Liver (tissue), 8 donors: ENCODE measurements at regions not wholly inside any gene's neighbourhood (a gene's known extent, or its start where the extent isn't known, plus 50 kb on each side); places are given as distances from the start of the nearest gene placed in this dataset.

Experiments used
- DNase-seq: peaks from one replicate; pipeline ENCODE4 v3.0.0-alpha.2; 2017; ENCODE audit warnings: low spot score
- H3K27ac ChIP-seq, 2 donors: one replicate each; pipeline ENCODE4 v1.7.0; 2013; ENCODE audit warnings: inconsistent platforms in 2 of 2, low read length in 2 of 2, control low read depth in 1 of 2, low read depth in 1 of 2, mild to moderate bottlenecking in 1 of 2
- H3K27me3 ChIP-seq, 4 donors: one replicate each; pipeline versions ENCODE4 v1.6.1 to v1.7.0; 2013; ENCODE audit warnings: low read length in 3 of 4, inconsistent platforms in 1 of 4, mild to moderate bottlenecking in 1 of 4, moderate library complexity in 1 of 4; ENCODE audit not compliant: control insufficient read depth in 4 of 4, insufficient read depth in 4 of 4
- H3K36me3 ChIP-seq, 4 donors: one replicate each; pipeline versions ENCODE4 v1.6.1 to v1.7.0; 2013; ENCODE audit warnings: low read length in 3 of 4, mild to moderate bottlenecking in 3 of 4, low read depth in 1 of 4, moderate library complexity in 1 of 4; ENCODE audit not compliant: control insufficient read depth in 4 of 4, insufficient read depth in 3 of 4
- H3K4me1 ChIP-seq, 4 donors: one replicate each; pipeline versions ENCODE4 v1.6.1 to v1.7.0; 2013; ENCODE audit warnings: low read length in 3 of 4, mild to moderate bottlenecking in 3 of 4, moderate library complexity in 1 of 4; ENCODE audit not compliant: control insufficient read depth in 4 of 4, insufficient read depth in 4 of 4
- H3K4me3 ChIP-seq, 3 donors: one replicate each; pipeline versions ENCODE4 v1.6.1 to v1.7.0; 2013; ENCODE audit warnings: low read length in 3 of 3, control low read depth in 1 of 3, low read depth in 1 of 3, mild to moderate bottlenecking in 1 of 3
- H3K9ac ChIP-seq, 2 donors: one replicate each; pipeline ENCODE4 v1.7.0; 2013; ENCODE audit warnings: low read length in 2 of 2, mild to moderate bottlenecking in 2 of 2, moderate library complexity in 2 of 2, control low read depth in 1 of 2, low read depth in 1 of 2
- H3K9me3 ChIP-seq, 4 donors: one replicate each; pipeline versions ENCODE4 v1.6.1 to v1.7.0; 2013; ENCODE audit warnings: low read length in 3 of 4; ENCODE audit not compliant: control insufficient read depth in 4 of 4
- EGR1 ChIP-seq, 2 donors: IDR thresholded peaks; 2 replicates each; pipeline ENCODE4 v1.6.1; 2016 to 2018; ENCODE audit warnings: antibody characterized with exemption in 2 of 2, low read depth in 2 of 2
- FOXA1 ChIP-seq: IDR thresholded peaks from 2 replicates; pipeline ENCODE4 v1.6.1; 2016; ENCODE audit warnings: antibody characterized with exemption
- FOXA2 ChIP-seq: IDR thresholded peaks from 2 replicates; pipeline ENCODE4 v1.6.1; 2016; ENCODE audit warnings: antibody characterized with exemption
- HNF4G ChIP-seq: IDR thresholded peaks from 2 replicates; pipeline ENCODE4 v1.6.1; 2016; ENCODE audit warnings: antibody characterized with exemption
- RAD21 ChIP-seq, 2 donors: IDR thresholded peaks; 2 replicates each; pipeline ENCODE4 v1.6.1; 2016; ENCODE audit warnings: antibody characterized with exemption in 2 of 2, mild to moderate bottlenecking in 2 of 2
- RXRA ChIP-seq, 2 donors: IDR thresholded peaks; 2 replicates each; pipeline ENCODE4 v1.6.1; 2017 to 2018; ENCODE audit warnings: antibody characterized with exemption in 2 of 2, mild to moderate bottlenecking in 1 of 2
- YY1 ChIP-seq: IDR thresholded peaks from 2 replicates; pipeline ENCODE4 v1.6.1; 2016; ENCODE audit warnings: antibody characterized with exemption, mild to moderate bottlenecking
- WGBS: extraction: QIAGEN DNeasy Blood & Tissue Kit; methylation state at CpG from one replicate; pipeline ENCODE4 v1.1.7; 2013; 5-methylcytosine and 5-hydroxymethylcytosine counted together
- TF ChIP-seq, protein P1 (sequence below): IDR thresholded peaks from 2 replicates; pipeline ENCODE4 v1.6.1; 2016; ENCODE audit warnings: antibody characterized with exemption
- TF ChIP-seq, protein P2 (sequence below): fragments of 150-350 bp; IDR thresholded peaks from 2 replicates; pipeline ENCODE4 v1.5.1; 2017; ENCODE audit warnings: improper control_type of control experiment, low read depth, low read length; ENCODE audit not compliant: missing input control
- TF ChIP-seq, protein P3 (sequence below): IDR thresholded peaks from 2 replicates; pipeline ENCODE4 v1.6.1; 2016; ENCODE audit warnings: antibody characterized with exemption
- TF ChIP-seq, protein P4 (sequence below): IDR thresholded peaks from 2 replicates; pipeline ENCODE4 v1.6.1; 2016; ENCODE audit warnings: antibody characterized with exemption, mild to moderate bottlenecking
- donor health status: healthy.
- donor health status: healthy.
- donor health status: healthy.
- donor health status: healthy.
- donor health status: healthy.

DNA sequence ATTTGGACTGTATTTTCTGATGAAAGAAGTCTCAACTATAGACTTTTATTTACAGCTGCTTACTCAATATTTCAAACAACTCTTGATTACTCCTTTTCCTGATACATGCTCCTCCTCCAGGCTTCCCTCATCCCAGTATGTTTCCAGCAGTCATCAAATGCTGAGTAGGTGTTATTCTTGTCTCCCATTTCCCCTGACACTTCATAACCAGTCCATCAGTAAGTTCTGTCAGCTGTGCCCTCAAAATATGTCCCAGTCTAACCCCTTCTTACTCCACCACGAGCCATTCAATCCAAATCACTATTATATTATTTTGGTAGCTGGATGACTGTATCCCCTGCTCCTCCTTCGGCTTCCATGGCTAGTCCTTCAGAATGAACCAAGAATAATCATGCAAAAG is 189.1 kb upstream of the DTNA start:
- DNase-seq = no peak
- no peak overlapping the region for H3K4me3 ChIP-seq
- H3K27ac ChIP-seq = no peak overlapping the region
- H3K27me3 ChIP-seq = no peaks in the 10 kb centered on the region
- H3K9me3 ChIP-seq = peaks cover 0 to 2% (median 0%) of the 10 kb centered on the region in 4 donors
- no peaks in the 10 kb centered on the region for H3K36me3 ChIP-seq
- 91% methylated on average over 2 of the region's 2 CpGs for WGBS
- no peaks in the 10 kb centered on the region for H3K4me1 ChIP-seq
- TF ChIP-seq RXRA (IDR thresholded peaks at IDR 0.05) (no peak), RAD21 (IDR thresholded peaks at IDR 0.05) (no peak)
- TF ChIP-seq, protein P1, sequence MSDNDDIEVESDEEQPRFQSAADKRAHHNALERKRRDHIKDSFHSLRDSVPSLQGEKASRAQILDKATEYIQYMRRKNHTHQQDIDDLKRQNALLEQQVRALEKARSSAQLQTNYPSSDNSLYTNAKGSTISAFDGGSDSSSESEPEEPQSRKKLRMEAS = no peak
- no peak overlapping the region for H3K9ac ChIP-seq

DNA sequence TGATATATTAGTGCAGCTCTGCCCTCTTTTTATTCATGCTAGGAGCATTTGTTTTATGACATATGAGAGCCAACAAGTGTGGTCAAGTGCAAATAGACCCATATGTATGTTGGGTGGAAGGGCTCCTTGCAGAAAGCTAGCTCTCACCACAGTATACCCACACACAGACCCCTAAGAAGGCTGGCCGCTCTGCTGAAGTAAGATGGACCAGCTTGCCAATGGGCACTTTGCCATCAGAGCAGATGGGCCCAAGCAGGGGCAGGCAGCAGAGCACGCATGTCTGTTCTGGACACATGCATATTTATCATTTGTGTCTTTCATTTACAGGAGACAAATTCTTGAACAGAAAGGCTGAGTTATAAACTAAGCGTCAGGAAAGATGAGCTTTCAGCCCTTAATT is 187.5 kb upstream of the DTNA start:
- Histone ChIP-seq H3K4me1 (no peaks in the 10 kb centered on the region), H3K27me3 (no peaks in the 10 kb centered on the region), H3K9ac (no peak overlapping the region), H3K9me3 (no peaks in the 10 kb centered on the region), H3K4me3 (no peak overlapping the region), H3K27ac (no peak overlapping the region), H3K36me3 (no peaks in the 10 kb centered on the region)
- no peak for TF ChIP-seq RAD21 (IDR thresholded peaks at IDR 0.05)
- DNase-seq = no peak
- 88% methylated on average over 3 of the region's 3 CpGs for WGBS

DNA sequence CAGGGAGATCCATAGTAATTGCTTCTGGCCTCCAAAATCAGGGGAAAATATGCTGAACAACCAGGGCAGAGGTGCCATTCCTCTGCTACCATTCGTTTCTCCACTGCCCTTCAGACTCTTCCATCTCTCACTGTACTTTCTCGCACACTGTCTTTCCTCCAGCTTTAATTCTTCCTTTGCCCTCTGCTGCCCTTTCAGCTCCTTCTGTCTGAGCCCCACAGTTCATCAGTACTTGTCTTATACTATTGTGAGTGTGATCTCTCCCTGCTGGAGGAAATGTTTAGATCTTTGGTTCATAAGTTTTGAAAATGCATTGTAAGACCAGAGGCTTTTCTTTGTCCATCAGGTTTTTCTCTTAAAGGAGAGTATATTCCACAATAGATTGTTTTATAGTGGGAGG is 184.9 kb upstream of the DTNA start:
- Histone ChIP-seq H3K4me1 (no peaks in the 10 kb centered on the region), H3K36me3 (no peaks in the 10 kb centered on the region), H3K27me3 (no peaks in the 10 kb centered on the region), H3K4me3 (no peak overlapping the region), H3K9ac (no peak overlapping the region), H3K9me3 (no peaks in the 10 kb centered on the region), H3K27ac (no peak overlapping the region)
- WGBS = 68% methylated on average over 2 of the region's 2 CpGs
- no peak for DNase-seq
- no peak for TF ChIP-seq FOXA1

DNA sequence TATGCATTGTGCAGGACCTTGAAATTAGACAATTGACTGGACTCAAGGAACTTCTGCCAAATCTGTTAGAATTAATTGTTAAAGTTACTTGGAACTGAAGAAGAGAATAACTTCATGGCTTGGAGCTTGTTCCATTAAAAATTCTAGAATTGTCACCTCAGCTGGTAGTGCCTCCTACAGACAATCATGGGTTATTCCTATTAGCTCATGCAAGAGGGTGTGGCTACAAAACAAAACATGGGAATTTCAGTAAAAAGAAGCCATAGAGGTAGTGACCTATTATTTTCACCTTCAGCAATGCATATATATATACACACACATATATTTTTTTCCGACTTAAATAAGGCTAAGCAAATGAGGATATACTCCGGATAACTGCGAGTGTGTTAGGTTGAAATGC is 181.9 kb upstream of the DTNA start:
- Histone ChIP-seq H3K9ac (no peak overlapping the region), H3K4me1 (no peaks in the 10 kb centered on the region), H3K36me3 (no peaks in the 10 kb centered on the region), H3K27me3 (no peaks in the 10 kb centered on the region), H3K4me3 (no peak overlapping the region), H3K27ac (no peak overlapping the region), H3K9me3 (no peaks in the 10 kb centered on the region)
- TF ChIP-seq FOXA2 = no peak
- TF ChIP-seq, protein P2, sequence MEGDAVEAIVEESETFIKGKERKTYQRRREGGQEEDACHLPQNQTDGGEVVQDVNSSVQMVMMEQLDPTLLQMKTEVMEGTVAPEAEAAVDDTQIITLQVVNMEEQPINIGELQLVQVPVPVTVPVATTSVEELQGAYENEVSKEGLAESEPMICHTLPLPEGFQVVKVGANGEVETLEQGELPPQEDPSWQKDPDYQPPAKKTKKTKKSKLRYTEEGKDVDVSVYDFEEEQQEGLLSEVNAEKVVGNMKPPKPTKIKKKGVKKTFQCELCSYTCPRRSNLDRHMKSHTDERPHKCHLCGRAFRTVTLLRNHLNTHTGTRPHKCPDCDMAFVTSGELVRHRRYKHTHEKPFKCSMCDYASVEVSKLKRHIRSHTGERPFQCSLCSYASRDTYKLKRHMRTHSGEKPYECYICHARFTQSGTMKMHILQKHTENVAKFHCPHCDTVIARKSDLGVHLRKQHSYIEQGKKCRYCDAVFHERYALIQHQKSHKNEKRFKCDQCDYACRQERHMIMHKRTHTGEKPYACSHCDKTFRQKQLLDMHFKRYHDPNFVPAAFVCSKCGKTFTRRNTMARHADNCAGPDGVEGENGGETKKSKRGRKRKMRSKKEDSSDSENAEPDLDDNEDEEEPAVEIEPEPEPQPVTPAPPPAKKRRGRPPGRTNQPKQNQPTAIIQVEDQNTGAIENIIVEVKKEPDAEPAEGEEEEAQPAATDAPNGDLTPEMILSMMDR = no peak
- TF ChIP-seq FOXA1 = no peak
- TF ChIP-seq HNF4G = no peak
- TF ChIP-seq, protein P3, sequence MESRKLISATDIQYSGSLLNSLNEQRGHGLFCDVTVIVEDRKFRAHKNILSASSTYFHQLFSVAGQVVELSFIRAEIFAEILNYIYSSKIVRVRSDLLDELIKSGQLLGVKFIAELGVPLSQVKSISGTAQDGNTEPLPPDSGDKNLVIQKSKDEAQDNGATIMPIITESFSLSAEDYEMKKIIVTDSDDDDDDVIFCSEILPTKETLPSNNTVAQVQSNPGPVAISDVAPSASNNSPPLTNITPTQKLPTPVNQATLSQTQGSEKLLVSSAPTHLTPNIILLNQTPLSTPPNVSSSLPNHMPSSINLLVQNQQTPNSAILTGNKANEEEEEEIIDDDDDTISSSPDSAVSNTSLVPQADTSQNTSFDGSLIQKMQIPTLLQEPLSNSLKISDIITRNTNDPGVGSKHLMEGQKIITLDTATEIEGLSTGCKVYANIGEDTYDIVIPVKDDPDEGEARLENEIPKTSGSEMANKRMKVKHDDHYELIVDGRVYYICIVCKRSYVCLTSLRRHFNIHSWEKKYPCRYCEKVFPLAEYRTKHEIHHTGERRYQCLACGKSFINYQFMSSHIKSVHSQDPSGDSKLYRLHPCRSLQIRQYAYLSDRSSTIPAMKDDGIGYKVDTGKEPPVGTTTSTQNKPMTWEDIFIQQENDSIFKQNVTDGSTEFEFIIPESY = no peak
- TF ChIP-seq, protein P1 = no peak
- no peak for TF ChIP-seq EGR1 (IDR thresholded peaks at IDR 0.05; ENCODE audit: low read depth in 2 of 2)
- no peak for TF ChIP-seq YY1
- TF ChIP-seq, protein P4, sequence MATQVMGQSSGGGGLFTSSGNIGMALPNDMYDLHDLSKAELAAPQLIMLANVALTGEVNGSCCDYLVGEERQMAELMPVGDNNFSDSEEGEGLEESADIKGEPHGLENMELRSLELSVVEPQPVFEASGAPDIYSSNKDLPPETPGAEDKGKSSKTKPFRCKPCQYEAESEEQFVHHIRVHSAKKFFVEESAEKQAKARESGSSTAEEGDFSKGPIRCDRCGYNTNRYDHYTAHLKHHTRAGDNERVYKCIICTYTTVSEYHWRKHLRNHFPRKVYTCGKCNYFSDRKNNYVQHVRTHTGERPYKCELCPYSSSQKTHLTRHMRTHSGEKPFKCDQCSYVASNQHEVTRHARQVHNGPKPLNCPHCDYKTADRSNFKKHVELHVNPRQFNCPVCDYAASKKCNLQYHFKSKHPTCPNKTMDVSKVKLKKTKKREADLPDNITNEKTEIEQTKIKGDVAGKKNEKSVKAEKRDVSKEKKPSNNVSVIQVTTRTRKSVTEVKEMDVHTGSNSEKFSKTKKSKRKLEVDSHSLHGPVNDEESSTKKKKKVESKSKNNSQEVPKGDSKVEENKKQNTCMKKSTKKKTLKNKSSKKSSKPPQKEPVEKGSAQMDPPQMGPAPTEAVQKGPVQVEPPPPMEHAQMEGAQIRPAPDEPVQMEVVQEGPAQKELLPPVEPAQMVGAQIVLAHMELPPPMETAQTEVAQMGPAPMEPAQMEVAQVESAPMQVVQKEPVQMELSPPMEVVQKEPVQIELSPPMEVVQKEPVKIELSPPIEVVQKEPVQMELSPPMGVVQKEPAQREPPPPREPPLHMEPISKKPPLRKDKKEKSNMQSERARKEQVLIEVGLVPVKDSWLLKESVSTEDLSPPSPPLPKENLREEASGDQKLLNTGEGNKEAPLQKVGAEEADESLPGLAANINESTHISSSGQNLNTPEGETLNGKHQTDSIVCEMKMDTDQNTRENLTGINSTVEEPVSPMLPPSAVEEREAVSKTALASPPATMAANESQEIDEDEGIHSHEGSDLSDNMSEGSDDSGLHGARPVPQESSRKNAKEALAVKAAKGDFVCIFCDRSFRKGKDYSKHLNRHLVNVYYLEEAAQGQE = no peak
- no peak for DNase-seq
- WGBS = 95% methylated on average over 3 of the region's 3 CpGs
